Motor neuron (in vitro differentiated cells): ENCODE measurements at regions not wholly inside any gene's neighbourhood (a gene's known extent, or its start where the extent isn't known, plus 50 kb on each side); places are given as distances from the start of the nearest gene placed in this dataset.

Experiments
- ATAC-seq, 8 experiments: fragments of 200-7000 bp; cut with Tn5 transposase; replicated peaks in 6 of 8; 2 replicates each; pipeline ENCODE4 v1.8.0; 2021; ENCODE audit warnings: mild to moderate bottlenecking in 8 of 8, moderate library complexity in 8 of 8
- H3K27ac ChIP-seq, 2 donors: fragments of 250-450 bp; sonication (Bioruptor Pico); 2 replicates each; pipeline ENCODE4 v1.9.0; 2021; ENCODE audit warnings: antibody characterized with exemption in 2 of 2, mild to moderate bottlenecking in 2 of 2, moderate library complexity in 1 of 2
- H3K4me1 ChIP-seq, 2 donors: fragments of 250-450 bp; sonication (Bioruptor Pico); replicated peaks in 1 of 2; 2 replicates each; pipeline ENCODE4 v1.6.1; 2021; ENCODE audit warnings: antibody characterized with exemption in 2 of 2, mild to moderate bottlenecking in 2 of 2, moderate library complexity in 1 of 2
- H3K4me3 ChIP-seq, 5 donors: fragments of 250-450 bp; sonication (Bioruptor Pico); 2 replicates each; pipeline ENCODE4 v1.9.0; 2021; ENCODE audit warnings: antibody characterized with exemption in 5 of 5, mild to moderate bottlenecking in 5 of 5, moderate library complexity in 4 of 5
- WGBS, 10 experiments: fragments of 450-650 bp; shearing (Covaris generic); methylation state at CpG; one replicate each; pipeline ENCODE4 v1.0.0; 2022; 5-methylcytosine and 5-hydroxymethylcytosine counted together
- in situ Hi-C, 9 experiments: fragments of 400-800 bp; cut with MboI; loops; one replicate each; pipeline ENCODE4 v1.15.0; 2021; ENCODE audit warnings: low sequenced_read_pairs in 9 of 9, low pct_unique_long_range_greater_than_20kb in 2 of 9; ENCODE audit not compliant: unreplicated experiment in 9 of 9

DNA sequence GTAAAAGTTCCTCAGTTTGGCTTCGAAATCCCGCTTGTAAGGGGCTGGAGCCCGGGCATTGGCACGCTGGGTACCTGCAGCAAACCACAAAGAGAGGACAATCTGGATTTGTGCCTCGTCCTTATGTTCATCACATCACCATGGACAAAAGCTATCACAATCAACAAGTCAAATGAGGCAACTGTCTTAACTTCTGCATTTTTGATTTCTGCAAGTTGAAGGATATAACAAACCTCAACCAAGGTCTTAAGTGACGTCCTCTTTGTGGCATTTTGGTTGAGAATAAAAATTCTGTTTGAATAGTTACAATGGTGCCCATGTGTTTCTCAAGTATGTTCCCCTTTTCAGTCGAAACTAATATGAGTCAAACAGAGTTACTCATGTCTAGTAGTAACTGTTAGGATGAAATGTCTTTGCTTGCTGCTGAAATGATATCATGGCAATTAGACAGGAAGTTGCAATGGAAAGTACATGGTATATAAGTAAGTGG is 70.8 kb upstream of the STK17B start:
- ATAC-seq = no peak
- 67 to 94% (median 86%) methylated on average over 3 to 6 of the region's 7 CpGs for WGBS, 10 experiments
- in situ Hi-C loops = no loop called here
- Histone ChIP-seq H3K27ac (no peak overlapping the region), H3K4me1 (no peaks in the 10 kb centered on the region), H3K4me3 (no peak overlapping the region)

GRCh38 chr2:196244516-196244915 is 73.1 kb upstream of the STK17B start:
- H3K27ac ChIP-seq = no peak overlapping the region
- no peaks in the 10 kb centered on the region for H3K4me1 ChIP-seq
- peak in 2 of 8 experiments; percentile 6 to 8 for ATAC-seq
- no peak overlapping the region for H3K4me3 ChIP-seq
- in situ Hi-C loops = no loop called here
- whole genome bisulfite sequencing, 10 experiments = 40 to 100% (median 80%) methylated on average over 1 to 2 of the region's 2 CpGs; no CpG with 5 or more reads in 2 of the 10 experiments

DNA sequence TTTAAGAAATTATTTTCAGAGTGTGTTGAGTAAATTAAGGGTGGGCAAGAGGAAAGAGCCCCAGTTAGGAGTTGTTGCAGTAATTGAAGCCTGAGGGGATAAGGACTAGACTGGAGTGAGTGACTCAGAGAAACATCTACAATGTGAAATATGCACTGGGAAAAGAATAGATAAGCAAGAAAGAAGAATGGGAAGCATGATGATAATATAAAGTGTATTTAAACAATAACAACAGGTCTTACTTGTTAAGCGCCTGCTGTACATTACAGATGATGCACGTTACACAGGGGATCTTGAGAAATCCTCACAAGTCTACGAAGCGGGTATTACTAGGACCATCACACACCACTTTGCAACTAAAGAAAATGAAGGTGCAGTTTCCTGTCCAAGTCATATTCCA is 73.6 kb upstream of the STK17B start:
- Histone ChIP-seq H3K27ac (no peak overlapping the region), H3K4me3 (no peak overlapping the region), H3K4me1 (no peaks in the 10 kb centered on the region)
- in situ Hi-C loops = no loop called here
- ATAC-seq = peak in 3 of 8 experiments; percentile 14 to 25 (median 20)
- WGBS, 10 experiments = 81 to 100% (median 95%) methylated on average over 1 to 4 of the region's 4 CpGs; no CpG with 5 or more reads in 1 of the 10 experiments

DNA sequence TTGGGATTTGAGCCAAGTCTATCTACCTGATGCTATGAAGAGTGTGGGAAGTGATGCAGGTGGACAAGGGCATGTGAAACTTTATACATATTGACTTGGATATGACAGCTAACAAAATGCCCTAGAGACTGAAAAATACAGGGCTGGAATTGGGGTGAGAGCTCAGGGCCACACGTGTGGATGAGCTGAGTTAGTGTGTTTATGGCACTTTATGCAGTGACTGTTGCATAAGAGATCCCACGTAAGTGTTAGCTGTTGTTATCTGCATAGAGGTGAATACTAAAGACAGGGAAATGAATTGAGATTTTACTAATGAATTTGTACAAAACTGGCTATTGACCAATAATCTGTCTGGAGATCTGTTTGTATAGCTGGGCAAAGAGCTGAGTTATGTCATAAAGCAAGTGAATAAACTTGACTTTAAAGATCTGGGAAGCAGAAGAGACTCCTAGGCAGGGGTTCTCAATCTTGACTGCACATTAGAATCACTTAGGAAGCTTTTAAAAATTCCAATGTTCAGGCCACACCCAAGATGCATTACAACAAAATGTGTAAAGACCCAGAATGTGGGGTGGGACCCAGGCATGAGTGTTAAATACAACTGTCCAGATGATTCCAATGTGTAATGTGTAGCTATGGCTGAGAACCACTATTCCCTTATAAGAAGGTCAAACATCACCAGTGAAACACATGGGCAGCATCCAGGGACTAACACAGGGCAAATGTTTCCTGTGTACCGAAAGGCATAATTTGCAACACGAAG is 74.2 kb upstream of the STK17B start:
- peak in 3 of 8 experiments; percentile 67 to 82 (median 81) for ATAC-seq
- WGBS, 10 experiments = 0 to 100% (median 68%) methylated on average over 1 to 3 of the region's 4 CpGs; no CpG with 5 or more reads in 3 of the 10 experiments
- no peaks in the 10 kb centered on the region for H3K4me1 ChIP-seq
- no peak overlapping the region for H3K27ac ChIP-seq
- H3K4me3 ChIP-seq = no peak overlapping the region
- in situ Hi-C loops = no loop called here

- Histone ChIP-seq H3K27ac (no peak overlapping the region), H3K4me1 (no peaks in the 10 kb centered on the region), H3K4me3 (no peak overlapping the region)
- no peak for ATAC-seq
- 41 to 100% (median 94%) methylated on average over 1 to 8 of the region's 8 CpGs for WGBS, 10 experiments
- in situ Hi-C loops = no loop called here
Measured at GRCh38 chr2:196247114-196247975, 76.0 kb upstream of the STK17B start.

GRCh38 chr2:196247976-196248280 is 76.5 kb upstream of the STK17B start:
- no peak for ATAC-seq

GRCh38 chr2:196248467-196249094 is 77.2 kb upstream of the STK17B start:
- ATAC-seq = no peak
- Histone ChIP-seq H3K4me3 (no peak overlapping the region), H3K4me1 (no peaks in the 10 kb centered on the region), H3K27ac (no peak overlapping the region)
- in situ Hi-C loops = no loop called here
- WGBS, 10 experiments = 50 to 100% (median 83%) methylated on average over 1 of the region's 1 CpG; no CpG with 5 or more reads in 1 of the 10 experiments

More at GRCh38 chr2:196247976-196248280, 76.5 kb upstream of the STK17B start:
- Histone ChIP-seq H3K4me3 (no peak overlapping the region), H3K27ac (no peak overlapping the region), H3K4me1 (no peaks in the 10 kb centered on the region)
- 0 to 100% (median 68%) methylated on average over 1 to 3 of the region's 3 CpGs for WGBS, 10 experiments
- in situ Hi-C loops = no loop called here

GRCh38 chr2:196249171-196249570 is 77.8 kb upstream of the STK17B start:
- in situ Hi-C loops = no loop called here
- 0 to 14% (median 0%) methylated on average over 1 of the region's 1 CpG; no CpG with 5 or more reads in 4 of the 10 experiments for WGBS, 10 experiments
- Histone ChIP-seq H3K4me3 (no peak overlapping the region), H3K4me1 (no peaks in the 10 kb centered on the region), H3K27ac (no peak overlapping the region)
- no peak for ATAC-seq

DNA sequence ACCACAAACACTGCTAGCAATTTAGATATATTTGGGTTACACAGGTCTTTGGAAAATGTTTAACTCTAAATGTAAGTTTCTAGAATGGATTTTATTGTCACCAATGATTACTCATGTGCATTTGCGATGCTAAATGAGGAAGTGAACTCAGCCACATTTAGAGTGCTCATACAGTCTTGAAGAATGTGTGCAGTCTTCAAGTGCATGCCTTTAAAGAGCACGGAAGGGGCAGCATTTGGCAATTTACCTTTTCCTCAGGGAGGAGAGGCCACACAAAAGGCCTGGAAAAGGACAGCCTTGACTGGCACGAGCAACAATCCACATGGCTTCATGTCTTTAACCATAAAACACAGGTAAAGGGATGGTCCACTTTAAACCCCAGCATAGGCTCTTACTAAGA is 78.5 kb upstream of the STK17B start:
- Histone ChIP-seq H3K4me1 (no peaks in the 10 kb centered on the region), H3K4me3 (no peak overlapping the region), H3K27ac (no peak overlapping the region)
- 6 to 89% (median 54%) methylated on average over 1 to 3 of the region's 3 CpGs; no CpG with 5 or more reads in 2 of the 10 experiments for WGBS, 10 experiments
- in situ Hi-C loops = no loop called here
- peak in 3 of 8 experiments; percentile 23 to 39 (median 27) for ATAC-seq

DNA sequence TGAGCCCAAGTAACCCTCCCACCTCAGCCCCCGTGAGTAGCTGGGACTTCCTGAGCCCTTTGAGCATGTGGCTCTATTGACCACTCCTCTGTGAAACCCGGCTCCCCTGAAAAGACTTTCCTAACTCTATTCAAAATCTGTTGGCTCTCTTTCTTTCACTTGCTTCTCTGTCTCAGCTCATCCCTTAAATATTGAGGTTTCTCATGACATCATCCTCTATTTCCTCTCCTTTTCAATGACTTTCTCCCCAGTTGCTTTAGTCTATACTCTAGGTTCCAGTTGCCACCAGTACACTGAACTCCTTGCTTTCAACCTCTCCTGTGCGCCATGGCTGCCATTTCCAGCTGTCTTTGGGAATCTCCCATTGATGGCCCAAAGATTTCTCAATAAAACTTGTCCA is 79.8 kb upstream of the STK17B start:
- ATAC-seq = no peak
- WGBS, 10 experiments = 60 to 100% (median 100%) methylated on average over 1 to 3 of the region's 3 CpGs; no CpG with 5 or more reads in 1 of the 10 experiments
- no peaks in the 10 kb centered on the region for H3K4me1 ChIP-seq
- H3K27ac ChIP-seq = no peak overlapping the region
- H3K4me3 ChIP-seq = no peak overlapping the region
- in situ Hi-C loops = no loop called here

GRCh38 chr2:196252408-196253115 is 81.2 kb upstream of the STK17B start:
- no peak overlapping the region for H3K27ac ChIP-seq
- no peak overlapping the region for H3K4me3 ChIP-seq
- peak in 2 of 8 experiments; percentile 63 to 64 for ATAC-seq
- in situ Hi-C loops = no loop called here
- no peaks in the 10 kb centered on the region for H3K4me1 ChIP-seq
- 83 to 100% (median 100%) methylated on average over 1 of the region's 1 CpG; no CpG with 5 or more reads in 4 of the 10 experiments for WGBS, 10 experiments

DNA sequence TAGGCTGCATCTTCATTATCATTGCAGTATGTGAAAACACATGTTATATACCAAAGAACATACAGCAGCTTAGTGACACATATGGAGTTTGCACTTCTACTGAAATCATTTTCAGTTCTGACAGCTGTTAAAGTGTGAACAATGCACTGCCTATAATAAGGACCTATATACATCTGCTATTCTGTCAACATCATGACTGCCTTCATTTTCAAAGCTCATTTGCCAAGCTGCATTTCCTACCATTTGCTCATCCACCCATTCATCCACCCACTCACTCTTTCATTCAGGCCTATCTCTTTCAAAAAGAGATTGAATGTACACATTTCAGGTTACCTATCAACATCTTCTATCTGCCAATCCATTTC is 81.7 kb upstream of the STK17B start:
- in situ Hi-C loops = no loop called here

More for the DNA sequence above, 81.7 kb upstream of the STK17B start:
- no peak for ATAC-seq
- H3K4me1 ChIP-seq = no peaks in the 10 kb centered on the region
- no peak overlapping the region for H3K27ac ChIP-seq
- H3K4me3 ChIP-seq = no peak overlapping the region
